AML-193 (cell line): ENCODE measurements at regions not wholly inside any gene's neighbourhood (a gene's known extent, or its start where the extent isn't known, plus 50 kb on each side); places are given as distances from the start of the nearest gene placed in this dataset.
"Not testable (repeated sequence)": the region's sequence is repeated elsewhere in the genome, so short reads cannot be mapped to it uniquely, and the experiment has no call there.

Experiments
- DNase-seq, 2 experiments: peaks; one replicate each; lab custom pipeline; 2025; lab: John Stamatoyannopoulos, UW

DNA sequence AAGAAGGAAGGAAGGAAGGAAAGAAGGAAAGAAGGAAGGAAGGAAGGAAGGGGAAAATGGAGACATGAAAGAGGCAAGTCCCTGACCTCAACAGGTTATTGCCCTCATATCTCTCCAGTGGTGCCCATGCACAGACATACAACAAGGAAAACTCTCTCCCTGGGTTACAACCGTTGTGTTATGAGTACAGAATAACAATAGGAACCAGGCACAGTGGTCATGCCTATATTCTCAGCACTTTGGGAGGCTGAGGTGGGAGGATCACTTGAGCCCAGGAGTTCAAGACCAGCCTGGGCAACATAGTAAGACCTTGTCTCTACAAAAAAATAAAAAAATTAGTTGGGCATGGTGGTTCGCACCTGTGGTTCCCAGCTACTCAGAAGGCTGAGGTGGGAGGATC, 139.4 kb upstream of the HMGA2 start:
- no peak for DNase-seq

DNA sequence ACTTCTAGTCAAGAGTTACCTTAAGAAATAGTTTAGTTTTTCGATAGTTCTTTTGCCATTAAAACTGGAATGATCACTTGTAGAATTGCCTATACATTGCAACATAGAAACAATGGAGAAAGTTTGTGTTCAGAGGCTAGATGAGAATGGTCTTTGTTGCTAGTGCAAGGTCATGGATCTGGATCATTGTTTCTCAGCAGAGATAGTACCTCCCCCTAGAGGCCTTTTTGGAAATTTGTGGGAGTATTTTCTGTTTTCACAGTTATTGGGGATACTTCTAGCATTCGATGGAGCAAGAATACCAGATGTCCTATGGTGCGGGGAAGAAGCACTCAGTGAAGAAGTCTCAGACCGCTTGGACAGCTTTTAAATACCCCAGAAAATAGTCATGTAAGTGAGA, 138.8 kb upstream of the HMGA2 start:
- peak; percentile 34 to 54 for DNase-seq

DNA sequence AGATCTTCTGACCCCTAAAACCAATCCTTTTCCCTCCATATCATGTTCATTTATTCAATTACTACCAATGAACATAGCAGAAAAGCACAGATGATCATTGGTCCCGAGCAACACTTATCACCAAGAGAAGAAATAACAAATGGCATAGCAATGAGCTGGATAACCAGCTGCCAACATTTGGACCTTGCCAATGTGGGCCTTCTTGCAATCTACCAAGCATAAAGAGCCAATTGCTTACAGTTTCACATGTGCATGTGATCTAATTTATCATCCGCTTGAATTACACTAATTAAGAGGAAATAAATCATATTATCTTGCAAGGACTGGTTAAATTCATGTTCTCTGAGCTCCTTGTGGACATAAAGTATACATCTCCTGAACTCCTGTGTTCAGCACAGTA, 134.8 kb upstream of the HMGA2 start:
- DNase-seq = no peak

DNA sequence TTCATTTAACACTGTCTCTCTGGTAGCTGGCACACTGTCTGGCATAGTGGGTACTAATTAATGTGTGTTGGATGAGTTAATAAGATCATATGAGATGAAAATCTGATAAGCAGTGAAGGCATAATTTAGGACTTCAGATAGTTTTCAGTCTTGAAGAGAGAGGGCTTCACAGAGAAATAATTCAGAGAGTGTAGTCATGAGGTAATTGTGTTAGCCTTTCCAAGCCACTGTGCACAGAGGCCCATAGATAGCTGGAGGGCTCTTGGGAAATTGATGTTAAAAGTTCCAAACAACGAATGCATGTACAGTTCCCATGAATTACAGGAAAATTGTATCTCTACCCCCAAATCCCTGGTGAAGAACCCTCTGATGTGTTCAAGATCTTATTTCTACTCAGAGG, 133.8 kb upstream of the HMGA2 start:
- no peak for DNase-seq

DNA sequence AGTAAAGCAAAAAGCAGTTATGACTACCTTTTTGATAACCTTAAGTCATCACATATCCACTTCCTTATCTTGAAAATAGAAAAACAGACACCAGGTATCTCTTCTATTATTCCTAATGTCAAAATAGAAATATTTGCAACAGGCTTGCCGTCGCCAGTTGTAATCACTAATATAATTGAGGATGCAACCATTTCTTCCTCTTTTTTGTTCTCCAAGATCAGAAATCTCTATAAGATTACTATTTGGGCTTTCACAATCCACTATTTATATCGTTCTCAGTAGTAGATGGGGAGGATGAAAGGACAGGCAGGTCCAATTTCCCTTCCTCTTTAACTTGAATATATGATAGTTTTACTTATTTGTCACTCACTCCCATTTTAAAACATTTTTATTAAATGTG, 130.2 kb upstream of the HMGA2 start:
- DNase-seq = peak; percentile 6 to 24

DNA sequence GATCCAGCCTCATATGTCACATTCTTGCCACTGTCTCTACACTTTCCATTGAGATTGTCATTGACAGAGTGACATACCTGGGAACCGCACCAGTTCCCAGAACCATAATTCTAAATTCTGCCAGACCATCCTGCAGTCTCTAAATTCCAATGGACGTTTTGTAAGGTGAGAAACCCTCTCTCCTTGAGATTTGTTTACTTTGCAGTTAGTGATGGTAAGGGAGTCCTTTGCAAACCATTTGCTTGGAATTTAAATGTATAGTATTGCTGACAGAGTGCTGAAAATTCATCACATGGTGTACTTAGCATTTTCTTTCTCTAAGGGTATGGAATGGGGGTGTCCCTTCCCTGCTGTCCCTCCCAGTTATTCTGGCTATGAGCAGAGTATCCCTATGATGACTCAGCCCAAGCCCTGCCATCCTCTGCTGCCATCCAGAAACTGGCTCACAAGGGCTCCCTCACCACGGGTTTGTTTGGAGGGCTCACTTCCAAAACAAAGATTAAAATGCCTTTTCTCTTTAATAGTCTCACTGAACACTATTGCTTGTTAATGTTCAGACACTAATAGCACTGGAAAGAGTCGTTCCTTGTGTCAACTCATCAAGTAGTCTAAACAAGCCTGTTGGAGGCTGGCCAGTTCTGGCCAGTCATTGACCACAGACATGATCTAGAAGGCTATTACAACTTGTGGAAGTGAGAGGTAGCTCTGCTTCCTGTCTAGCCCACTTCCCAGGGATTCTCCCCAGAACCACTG, 129.0 kb upstream of the HMGA2 start:
- no peak for DNase-seq

DNA sequence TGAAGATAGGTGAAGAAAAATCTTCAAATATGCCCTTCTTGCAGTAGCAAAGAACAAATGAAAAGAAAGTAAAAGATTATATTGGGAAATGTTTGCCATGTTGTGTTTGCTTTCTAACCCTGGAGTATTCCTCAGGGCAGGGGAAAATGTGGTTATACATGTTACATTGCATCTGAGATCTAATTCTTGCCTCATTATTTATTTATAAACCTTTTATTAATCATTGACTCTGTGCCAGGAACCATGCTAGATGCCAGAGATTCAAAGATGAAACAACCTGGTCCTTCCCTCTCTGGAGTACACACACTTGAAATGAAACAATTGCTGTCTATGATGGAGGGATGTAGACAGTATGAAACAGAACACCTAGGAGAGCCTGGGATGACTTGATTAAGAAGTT, 128.1 kb upstream of the HMGA2 start:
- no peak for DNase-seq

DNA sequence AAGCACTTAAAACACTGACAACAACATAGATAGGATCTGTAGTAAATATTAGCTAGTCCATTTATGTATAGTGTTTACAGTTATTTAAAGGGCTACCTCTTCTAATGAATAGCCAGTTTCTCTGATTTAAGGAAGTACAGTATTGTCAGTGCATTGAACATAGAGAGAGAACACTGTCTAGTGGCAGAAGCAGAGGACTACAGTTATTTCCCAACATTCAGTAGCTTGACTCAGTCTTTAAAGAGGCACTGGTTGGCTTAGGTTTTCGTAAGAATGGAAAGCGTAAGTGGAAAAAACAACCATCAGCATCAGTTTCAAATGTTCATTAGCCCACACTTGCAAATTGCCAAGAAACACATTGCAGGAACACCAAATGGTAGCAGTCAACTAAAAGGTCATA, 125.0 kb upstream of the HMGA2 start:
- peak; percentile 47 to 51 for DNase-seq

DNA sequence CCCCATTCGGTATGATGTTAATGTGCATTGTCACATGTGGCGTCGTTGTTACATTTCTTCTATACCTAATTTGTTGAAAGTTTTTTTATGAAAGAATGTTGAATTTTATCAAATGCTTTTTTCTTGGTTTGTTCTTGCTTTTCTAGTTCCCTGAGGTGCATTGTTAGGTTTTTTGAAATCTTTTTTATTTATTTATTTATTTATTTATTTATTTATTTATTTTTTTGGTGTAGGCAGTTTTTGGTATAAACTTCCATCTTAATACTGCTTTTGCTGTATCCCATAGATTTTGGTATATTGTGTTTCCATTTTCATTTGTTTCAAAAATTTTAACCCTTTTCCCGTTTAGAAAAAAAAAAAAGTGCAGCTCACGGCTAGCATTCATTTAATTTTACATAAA, 121.1 kb upstream of the HMGA2 start:
- no peak for DNase-seq

DNA sequence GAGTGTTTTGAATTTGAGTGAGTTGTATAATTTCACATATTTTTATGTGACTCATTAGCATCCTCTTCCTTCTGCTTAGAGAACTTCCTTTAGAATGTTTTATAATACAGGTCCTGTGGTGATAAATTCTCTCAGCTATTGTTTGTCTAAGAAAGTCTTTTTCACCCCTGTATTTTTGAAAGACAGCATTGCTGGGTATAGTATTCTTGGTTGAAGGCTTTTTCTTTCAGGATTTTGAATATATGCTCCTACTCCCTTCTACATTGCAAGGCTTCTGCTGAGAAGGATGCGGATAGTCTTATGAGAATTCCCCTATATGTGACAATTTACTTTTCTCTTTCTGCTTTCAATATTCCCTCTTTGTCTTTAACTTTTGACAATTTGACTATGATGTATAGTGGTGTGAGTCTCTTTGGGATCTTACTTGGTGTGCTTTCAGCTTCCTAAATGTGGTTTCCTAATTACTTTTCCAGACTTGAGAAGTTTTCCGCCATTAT, 118.9 kb upstream of the HMGA2 start:
- no peak for DNase-seq

DNA sequence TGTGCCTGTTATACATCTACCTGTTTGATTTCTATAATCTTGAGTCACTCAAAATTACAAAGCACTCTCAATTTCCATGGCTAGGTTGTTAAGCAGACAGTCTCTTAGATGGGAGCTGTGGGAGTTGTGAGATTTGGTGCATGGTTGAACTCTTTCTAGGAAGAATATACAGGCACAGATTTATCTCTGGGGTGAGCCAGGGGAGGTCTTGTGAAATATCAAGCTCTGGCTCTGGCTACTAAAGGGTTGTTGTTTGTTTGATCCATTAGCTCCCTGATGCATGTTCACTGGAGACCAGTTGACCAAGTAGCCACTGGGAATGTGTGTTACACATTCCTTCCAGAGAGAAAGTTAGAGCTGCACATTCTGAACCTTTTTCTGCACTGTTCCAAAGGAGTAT, 117.2 kb upstream of the HMGA2 start:
- no peak for DNase-seq

DNA sequence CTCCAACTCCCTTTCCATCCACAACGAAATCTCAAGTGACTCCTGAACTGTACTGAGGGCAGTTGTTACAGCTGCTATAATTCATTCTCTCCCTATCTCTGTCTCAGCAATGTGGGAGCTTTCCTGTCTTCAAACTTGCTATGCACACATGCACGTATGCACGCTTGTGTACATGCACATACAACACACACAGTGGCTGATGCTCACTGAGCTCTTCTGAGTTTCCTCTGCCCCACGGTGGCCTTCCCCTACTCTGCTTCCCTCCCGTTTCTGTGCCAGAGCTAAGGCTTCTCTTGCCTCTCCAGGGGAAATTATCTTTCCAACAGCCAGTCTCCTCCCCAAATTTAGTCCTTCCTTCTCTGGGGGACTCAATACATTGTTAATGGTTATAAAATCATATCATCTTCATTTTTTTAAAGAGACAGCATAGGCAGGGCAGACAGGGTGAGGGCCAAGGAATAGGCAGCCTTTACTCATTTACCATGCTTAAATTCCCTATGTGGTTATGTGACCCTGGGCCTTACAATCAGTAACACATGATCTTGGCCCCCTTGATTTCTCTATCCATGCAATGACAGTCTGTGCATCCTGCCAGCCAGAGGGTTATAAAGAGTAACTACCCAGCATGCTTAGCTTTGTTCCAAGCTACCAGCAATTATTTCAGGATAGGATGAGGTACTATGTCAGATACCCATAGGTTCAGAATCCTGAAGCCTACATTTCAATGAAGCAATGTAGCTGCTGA, 111.9 kb upstream of the HMGA2 start:
- no peak for DNase-seq

DNA sequence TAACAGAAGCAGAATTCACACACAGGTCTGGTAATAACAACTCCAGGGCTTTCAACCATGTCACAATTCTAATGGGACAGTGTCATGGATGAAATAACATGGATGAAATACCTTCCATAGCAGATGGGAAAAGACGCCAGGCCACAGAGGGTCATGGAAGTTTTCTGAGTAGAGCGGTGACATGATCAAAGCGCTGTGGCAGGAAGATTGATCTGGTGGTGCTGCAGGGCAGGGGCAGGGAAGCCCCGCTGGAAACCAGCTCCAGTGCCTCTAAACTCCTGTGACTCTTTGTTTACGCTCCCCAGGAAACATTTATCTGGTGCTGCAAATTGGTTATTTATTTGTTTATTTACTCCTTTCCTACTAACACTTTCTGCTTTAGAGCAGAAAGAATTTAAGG, 108.3 kb upstream of the HMGA2 start:
- DNase-seq = no peak

DNA sequence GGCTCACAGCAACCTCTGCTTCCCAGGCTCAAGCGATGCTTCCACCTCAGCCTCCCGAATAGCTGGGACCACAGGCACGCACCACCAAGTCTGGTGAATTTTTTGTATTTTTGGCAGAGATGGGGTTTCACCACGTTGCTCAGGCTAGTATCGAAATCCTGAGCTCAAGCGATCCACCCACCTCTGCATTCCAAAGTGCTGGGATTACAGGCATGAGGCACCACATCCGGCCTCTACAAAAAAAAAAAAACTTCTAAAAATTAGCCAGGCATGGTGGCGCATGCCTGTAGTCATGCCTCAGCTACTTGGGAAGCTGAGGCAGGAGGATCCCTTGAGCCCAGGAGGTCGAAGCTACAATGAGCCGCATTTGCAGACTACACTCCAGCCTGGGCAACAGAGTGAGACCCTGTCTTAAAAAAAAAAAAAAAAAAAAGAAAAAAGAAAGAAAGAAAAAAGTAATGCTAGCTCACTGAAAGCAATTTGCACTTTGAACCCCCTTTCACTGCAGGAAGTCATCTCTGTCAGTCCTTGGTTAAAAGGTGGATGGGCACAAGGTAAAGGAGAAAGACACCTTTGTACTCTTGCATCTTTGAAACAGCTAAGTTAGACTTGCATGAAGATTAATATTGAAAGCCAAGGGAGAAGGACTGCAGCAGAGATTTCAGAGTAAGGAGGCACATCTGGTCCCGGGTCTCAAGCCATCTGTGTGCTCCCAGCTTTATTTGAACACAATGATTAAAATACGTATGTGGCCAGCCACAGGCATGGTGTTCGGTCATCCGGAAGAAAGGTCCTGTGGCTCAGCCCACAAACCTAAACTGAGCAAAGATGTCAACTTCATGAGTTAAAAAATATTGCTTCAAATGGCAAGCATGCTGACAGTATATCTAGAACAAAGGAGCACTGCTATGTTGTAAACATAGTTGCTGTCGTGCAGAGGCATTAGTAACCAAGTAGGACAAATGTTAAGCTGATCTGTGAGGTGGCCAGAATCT, 103.8 kb upstream of the HMGA2 start:
- no peak for DNase-seq

DNA sequence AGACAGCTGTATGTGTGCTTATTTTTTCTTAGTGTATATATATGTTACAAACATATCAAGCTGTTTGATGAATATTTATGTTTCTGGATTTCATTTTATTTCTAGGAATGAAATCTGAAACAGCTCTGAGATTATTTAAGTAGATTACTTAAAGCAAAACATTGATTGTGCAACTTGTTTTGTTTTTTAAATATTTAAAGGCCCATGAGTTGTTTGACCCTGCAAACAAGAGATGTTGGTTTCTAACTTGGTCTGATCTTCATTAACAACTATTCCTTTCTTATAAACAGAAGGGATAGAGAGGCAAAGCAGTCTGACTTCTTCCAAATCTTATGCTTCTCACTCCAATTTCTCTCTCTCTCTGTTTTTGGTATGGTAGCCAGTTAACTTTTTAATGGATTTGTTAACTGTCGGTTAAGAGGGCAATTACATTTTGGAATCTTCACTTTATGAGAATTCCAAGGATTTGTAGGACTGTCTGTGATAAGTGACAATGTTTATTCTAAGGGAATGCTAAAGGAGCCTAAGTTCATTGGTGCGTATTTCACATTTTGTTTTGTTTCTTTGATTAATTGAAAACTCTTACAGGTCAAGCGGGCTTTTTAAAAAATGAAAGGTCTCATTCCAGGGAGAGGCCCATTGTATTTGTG, 102.6 kb upstream of the HMGA2 start:
- DNase-seq = no peak

DNA sequence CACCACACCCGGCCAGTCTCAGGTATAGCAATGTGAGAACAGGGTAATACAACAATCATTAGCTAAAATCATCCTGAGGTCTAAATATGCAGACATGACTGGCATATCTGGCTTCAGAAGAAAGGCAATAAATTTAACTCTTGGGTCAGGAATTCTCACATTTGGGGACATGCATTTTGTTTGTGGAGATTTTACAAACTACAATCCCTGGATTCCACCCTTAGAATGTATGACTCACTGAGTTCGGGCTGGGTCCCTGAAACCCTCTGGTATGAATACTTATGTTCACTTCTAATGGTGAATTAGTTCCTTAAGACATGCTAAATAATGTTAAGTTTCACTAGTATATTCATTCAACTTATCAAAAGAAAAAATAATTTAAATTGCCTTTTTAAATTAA, 98.9 kb upstream of the HMGA2 start:
- no peak for DNase-seq

DNA sequence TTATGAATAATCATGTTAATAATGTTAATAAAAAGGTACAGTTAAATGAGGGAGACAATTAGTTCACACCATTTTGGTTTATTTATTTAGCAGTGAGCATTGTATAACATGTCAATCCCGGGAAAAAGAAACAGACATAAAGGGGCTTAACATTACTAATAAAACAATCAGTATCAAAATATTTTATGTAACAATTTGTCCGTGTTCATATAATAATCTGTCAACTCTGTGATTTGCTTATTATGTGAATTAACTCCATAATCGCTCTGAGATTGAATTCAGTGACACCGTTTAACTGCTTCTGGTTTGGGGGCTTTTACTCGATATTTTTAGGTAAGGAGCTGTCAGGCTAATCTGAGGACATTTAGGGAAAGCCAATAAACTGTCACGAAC, 95.8 kb upstream of the HMGA2 start:
- no peak for DNase-seq

DNA sequence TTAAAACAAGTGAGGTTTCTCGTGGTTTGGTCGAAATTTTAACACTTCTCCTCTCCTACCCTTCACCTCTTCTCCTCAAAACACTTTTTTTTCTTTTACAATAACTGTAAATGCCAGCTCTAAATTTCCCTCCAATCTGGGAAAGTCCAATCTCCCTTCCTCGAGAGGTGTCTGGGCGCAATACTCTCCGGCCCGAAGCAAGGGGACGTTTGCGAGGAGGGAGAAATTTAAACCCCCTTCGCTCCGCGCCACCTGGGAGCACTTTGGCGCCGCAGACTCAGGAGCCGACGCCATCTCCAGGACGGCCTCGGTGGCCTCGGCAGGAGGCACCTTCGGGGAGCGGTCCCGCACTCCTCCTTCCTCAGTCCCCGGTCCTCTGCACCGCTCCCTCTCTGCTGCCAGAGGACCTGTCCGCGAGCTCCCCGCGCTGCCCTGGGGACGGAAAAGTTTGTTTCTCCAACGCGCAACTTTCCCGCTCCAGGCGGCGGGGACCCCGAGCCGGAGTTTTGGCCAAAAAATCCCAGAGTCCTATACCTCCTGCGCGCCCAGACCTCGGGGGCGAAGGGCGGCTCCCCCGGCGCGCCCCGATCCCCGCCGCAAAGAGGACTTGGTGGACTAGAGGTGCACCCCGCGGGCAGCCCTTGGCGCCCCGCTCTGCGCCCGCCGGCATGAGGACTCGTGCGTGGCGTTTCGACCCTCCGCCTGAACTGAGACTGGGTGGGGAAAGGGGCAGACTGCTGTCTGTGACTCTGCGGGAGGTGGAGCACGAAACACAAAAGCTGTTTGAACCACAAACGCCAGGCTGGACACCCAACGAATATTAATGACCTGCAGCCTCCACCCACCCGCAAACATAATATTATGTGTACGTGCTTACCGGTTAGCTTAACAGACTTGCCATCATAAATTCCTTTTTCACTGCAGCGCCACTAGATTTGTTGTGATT, 95.2 kb upstream of the HMGA2 start:
- DNase-seq = no peak

DNA sequence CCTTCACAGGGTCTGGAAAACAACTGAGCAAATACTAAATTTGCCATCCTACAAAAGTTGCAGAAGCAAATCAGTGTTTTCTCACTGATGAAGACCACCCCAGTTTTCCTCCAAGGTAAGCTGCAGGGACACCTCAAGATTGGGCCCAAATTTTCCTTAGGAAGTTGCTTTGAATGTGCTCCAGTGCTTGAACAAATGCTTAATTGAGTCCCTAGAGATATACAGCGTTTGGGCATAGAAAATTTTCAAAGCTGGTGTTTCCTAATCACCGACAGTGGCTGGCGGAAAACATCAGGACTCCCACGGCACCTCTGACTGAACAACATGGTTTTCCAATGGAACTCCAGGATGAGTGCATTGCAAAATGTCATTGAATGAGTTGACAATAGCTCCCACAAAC, 92.5 kb upstream of the HMGA2 start:
- no peak for DNase-seq

DNA sequence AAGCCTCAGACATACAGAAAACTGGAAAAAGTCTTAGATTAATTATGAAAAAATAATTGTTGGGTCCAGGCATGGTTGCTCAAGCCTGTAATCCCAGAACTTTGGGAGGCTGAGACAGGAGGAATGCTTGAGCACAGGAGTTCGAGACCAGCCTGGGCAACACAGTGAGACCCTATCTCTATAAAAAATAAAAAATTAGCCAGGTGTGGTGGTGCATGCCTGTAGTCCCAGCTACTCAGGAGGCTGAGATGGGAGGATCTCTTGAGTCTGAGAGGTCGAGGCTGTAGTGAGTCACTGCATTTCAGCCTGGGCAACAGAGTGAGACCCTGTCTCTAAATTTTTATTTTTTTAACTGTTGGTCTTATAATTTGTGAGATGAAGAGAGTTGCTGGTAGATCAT, 90.6 kb upstream of the HMGA2 start:
- not testable (repeated sequence) for DNase-seq

DNA sequence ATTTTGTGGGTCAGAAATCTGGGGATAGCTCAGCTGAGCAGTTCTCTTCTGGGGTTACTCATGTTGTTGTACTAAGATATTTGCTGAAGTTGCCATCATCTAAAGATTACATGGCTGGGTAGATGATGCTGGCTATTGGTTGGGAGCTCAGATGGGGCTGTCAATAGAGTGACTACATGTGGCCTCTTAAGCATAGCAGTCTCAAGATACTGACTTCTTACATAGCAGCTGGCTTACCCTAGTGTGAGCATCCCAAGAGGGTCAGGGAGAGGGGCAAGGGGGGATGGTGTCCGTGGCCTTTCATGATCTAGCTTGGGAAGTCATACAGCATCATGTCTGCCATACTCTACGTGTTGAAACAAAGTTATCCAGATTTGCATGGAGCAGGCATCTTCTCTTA, 90.1 kb upstream of the HMGA2 start:
- DNase-seq = no peak
